ENCODE measurements at regions not wholly inside any gene's neighbourhood (a gene's known extent, or its start where the extent isn't known, plus 50 kb on each side); places are given as distances from the start of the nearest gene placed in this dataset.

- no peaks in the 10 kb centered on the region for H3K36me3 ChIP-seq
- Mint-ChIP-seq H3K9me3 (peaks cover 7% of the 10 kb centered on the region), H3K4me3 (no peak overlapping the region), H3K4me1 (no peaks in the 10 kb centered on the region), H3K27me3 (ENCODE audit: insufficient read depth, low read depth) (no peaks in the 10 kb centered on the region), H3K27ac (no peak overlapping the region), H3K36me3 (peaks cover 3% of the 10 kb centered on the region)
- H3K4me1 ChIP-seq, result no peaks in the 10 kb centered on the region
- DNase-seq (ENCODE audit: low spot score), result no peak
- no peaks in the 10 kb centered on the region for H4K20me1 ChIP-seq (ENCODE audit: low read depth)
- H3K27me3 ChIP-seq, result no peaks in the 10 kb centered on the region
- no peak overlapping the region for H3K4me2 ChIP-seq
- H3K79me2 ChIP-seq (ENCODE audit: low read depth), result no peaks in the 10 kb centered on the region
- no peak overlapping the region for H3K4me3 ChIP-seq
- H3K9ac ChIP-seq, result no peak overlapping the region
- TF ChIP-seq CTCF (IDR thresholded peaks at IDR 0.05) (no peak), EZH2 (IDR thresholded peaks at IDR 0.05) (no peak), EZH2phosphoT487 (IDR thresholded peaks at IDR 0.05) (no peak)
- H3F3A ChIP-seq (ENCODE audit: low read depth), result no peaks in the 10 kb centered on the region
- H2AFZ ChIP-seq (replicated peaks), result no peak overlapping the region
- no peaks in the 10 kb centered on the region for H3K9me3 ChIP-seq (ENCODE audit: low read depth)
- no peak overlapping the region for H3K27ac ChIP-seq
Observed at GRCh38 chr3:98971169-98971681, 69.7 kb upstream of the DCBLD2 start.

- Histone ChIP-seq H3K4me3 (no peak overlapping the region), H3K36me3 (no peaks in the 10 kb centered on the region), H3K79me2 (ENCODE audit: low read depth) (no peaks in the 10 kb centered on the region), H3K9ac (no peak overlapping the region), H3K4me2 (no peak overlapping the region), H3K27me3 (no peaks in the 10 kb centered on the region), H3K4me1 (no peaks in the 10 kb centered on the region), H4K20me1 (ENCODE audit: low read depth) (no peaks in the 10 kb centered on the region), H3K9me3 (ENCODE audit: low read depth) (no peaks in the 10 kb centered on the region), H2AFZ (replicated peaks) (no peak overlapping the region), H3F3A (ENCODE audit: low read depth) (no peaks in the 10 kb centered on the region), H3K27ac (no peak overlapping the region)
- Mint-ChIP-seq H3K4me1 (peaks cover 2% of the 10 kb centered on the region), H3K27me3 (ENCODE audit: insufficient read depth, low read depth) (no peaks in the 10 kb centered on the region), H3K4me3 (no peak overlapping the region), H3K27ac (no peak overlapping the region), H3K36me3 (peaks cover 3% of the 10 kb centered on the region), H3K9me3 (peaks cover 7% of the 10 kb centered on the region)
- TF ChIP-seq EZH2 (IDR thresholded peaks at IDR 0.05), result no peak
- TF ChIP-seq EZH2phosphoT487 (IDR thresholded peaks at IDR 0.05), result no peak
- no peak for TF ChIP-seq CTCF (IDR thresholded peaks at IDR 0.05)
- no peak for DNase-seq (ENCODE audit: low spot score)
Observed at GRCh38 chr3:98969295-98969694, 67.8 kb upstream of the DCBLD2 start.

- Mint-ChIP-seq H3K27me3 (ENCODE audit: insufficient read depth, low read depth) (no peaks in the 10 kb centered on the region), H3K4me1 (peaks cover 2% of the 10 kb centered on the region), H3K9me3 (peaks cover 6% of the 10 kb centered on the region), H3K27ac (no peak overlapping the region), H3K4me3 (no peak overlapping the region), H3K36me3 (peaks cover 3% of the 10 kb centered on the region)
- no peak for DNase-seq (ENCODE audit: low spot score)
- no peaks in the 10 kb centered on the region for H3K27me3 ChIP-seq
- no peaks in the 10 kb centered on the region for H3F3A ChIP-seq (ENCODE audit: low read depth)
- no peak overlapping the region for H3K27ac ChIP-seq
- no peaks in the 10 kb centered on the region for H4K20me1 ChIP-seq (ENCODE audit: low read depth)
- H2AFZ ChIP-seq (replicated peaks), result no peak overlapping the region
- no peak for TF ChIP-seq CTCF (IDR thresholded peaks at IDR 0.05)
- TF ChIP-seq EZH2 (IDR thresholded peaks at IDR 0.05), result no peak
- no peak for TF ChIP-seq EZH2phosphoT487 (IDR thresholded peaks at IDR 0.05)
- H3K9ac ChIP-seq, result no peak overlapping the region
- no peak overlapping the region for H3K4me3 ChIP-seq
- H3K4me1 ChIP-seq, result no peaks in the 10 kb centered on the region
- no peak overlapping the region for H3K4me2 ChIP-seq
- H3K9me3 ChIP-seq (ENCODE audit: low read depth), result no peaks in the 10 kb centered on the region
- no peaks in the 10 kb centered on the region for H3K79me2 ChIP-seq (ENCODE audit: low read depth)
- no peaks in the 10 kb centered on the region for H3K36me3 ChIP-seq
Observed at GRCh38 chr3:98968824-98969223, 67.3 kb upstream of the DCBLD2 start.

Data from neural progenitor cell (in vitro differentiated cells).